ENCODE measurements at regions not wholly inside any gene's neighbourhood (a gene's known extent, or its start where the extent isn't known, plus 50 kb on each side); places are given as distances from the start of the nearest gene placed in this dataset.

DNA sequence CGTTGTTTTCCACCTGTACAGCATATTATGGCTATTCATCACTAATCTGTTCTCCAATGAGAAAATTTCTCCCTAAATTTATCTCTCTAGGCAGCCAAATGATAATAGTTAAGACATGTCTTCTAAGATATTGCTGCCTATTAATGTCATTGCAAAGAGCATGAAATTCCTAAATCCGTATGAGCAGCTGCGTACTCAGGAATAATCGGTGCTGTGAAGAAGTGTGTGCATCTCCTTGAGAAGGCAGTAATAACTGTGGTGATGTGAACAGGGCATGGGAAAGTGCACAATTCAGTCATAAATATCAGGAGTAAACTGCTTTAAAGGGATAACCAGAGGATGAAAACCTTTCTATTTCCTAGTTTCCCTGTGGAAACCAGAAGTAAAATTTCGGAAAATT lies 112.2 kb downstream of the SLITRK5 start:
- ChIA-PET CTCF (no interaction called here), POLR2A (no interaction called here)
- DNase-seq (ENCODE audit: low read depth in 1 of 2, low spot score in 1 of 2) (no peak), ATAC-seq (no peak), FAIRE-seq (no peak)
- Histone ChIP-seq H3K27ac (no peak overlapping the region), H3K4me1 (no peaks in the 10 kb centered on the region), H3K4me3 (no peak overlapping the region), H3K4me2 (no peak overlapping the region), H3K9me3 (no peaks in the 10 kb centered on the region)
- no peak for TF ChIP-seq TP53 (CRISPR knock-in tag; IDR thresholded peaks at IDR 0.05)
- TF ChIP-seq, protein P1, sequence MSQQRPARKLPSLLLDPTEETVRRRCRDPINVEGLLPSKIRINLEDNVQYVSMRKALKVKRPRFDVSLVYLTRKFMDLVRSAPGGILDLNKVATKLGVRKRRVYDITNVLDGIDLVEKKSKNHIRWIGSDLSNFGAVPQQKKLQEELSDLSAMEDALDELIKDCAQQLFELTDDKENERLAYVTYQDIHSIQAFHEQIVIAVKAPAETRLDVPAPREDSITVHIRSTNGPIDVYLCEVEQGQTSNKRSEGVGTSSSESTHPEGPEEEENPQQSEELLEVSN (IDR thresholded peaks at IDR 0.05; ENCODE audit: borderline replicate concordance, low read depth), result no peak
- TF ChIP-seq, protein P2, sequence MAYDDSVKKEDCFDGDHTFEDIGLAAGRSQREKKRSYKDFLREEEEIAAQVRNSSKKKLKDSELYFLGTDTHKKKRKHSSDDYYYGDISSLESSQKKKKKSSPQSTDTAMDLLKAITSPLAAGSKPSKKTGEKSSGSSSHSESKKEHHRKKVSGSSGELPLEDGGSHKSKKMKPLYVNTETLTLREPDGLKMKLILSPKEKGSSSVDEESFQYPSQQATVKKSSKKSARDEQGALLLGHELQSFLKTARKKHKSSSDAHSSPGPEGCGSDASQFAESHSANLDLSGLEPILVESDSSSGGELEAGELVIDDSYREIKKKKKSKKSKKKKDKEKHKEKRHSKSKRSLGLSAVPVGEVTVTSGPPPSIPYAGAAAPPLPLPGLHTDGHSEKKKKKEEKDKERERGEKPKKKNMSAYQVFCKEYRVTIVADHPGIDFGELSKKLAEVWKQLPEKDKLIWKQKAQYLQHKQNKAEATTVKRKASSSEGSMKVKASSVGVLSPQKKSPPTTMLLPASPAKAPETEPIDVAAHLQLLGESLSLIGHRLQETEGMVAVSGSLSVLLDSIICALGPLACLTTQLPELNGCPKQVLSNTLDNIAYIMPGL (CRISPR knock-in tag; IDR thresholded peaks at IDR 0.05; ENCODE audit: borderline replicate concordance), result no peak
- no peak for TF ChIP-seq HOXB13 (CRISPR knock-in tag; IDR thresholded peaks at IDR 0.05; ENCODE audit: low read depth)
- no peak for TF ChIP-seq KDM1A (IDR thresholded peaks at IDR 0.05; ENCODE audit: low read depth)
- 85% methylated on average over 5 of the region's 5 CpGs for WGBS (ENCODE audit: missing lambda C conversion rate)

DNA sequence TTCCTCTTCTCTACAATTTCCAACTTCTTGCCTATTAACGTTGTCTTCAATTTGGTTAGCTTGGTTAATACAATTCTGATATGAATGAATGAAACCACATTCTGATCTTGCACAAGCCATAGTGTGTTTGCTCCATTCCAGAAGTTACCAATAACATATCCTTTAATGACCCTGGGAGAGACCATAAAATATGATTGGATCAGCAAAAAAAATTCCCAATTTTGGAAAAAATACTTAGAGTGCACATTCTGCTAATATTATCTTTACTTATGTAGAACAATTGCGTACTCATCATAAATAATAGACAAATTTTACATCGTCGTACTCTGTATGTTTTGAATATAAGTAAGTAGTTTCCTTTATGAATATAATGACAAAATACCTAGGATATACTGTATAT lies 117.2 kb downstream of the SLITRK5 start:
- H3K9me3 ChIP-seq, result no peaks in the 10 kb centered on the region
- 93% methylated on average over 4 of the region's 4 CpGs for WGBS (ENCODE audit: missing lambda C conversion rate)
- DNase-seq (ENCODE audit: low read depth in 1 of 2, low spot score in 1 of 2) (no peak), ATAC-seq (no peak), FAIRE-seq (no peak)
- H3K4me2 ChIP-seq, result no peak overlapping the region
- POLR2A ChIA-PET, result no interaction called here
- H3K4me3 ChIP-seq, result no peak overlapping the region
- H3K27ac ChIP-seq, result no peak overlapping the region
- TF ChIP-seq CHD4 (IDR thresholded peaks at IDR 0.05; ENCODE audit: borderline replicate concordance) (no peak), MAFK (IDR thresholded peaks at IDR 0.05; ENCODE audit: partially characterized antibody) (peak; percentile 80)
- H3K4me1 ChIP-seq, result no peaks in the 10 kb centered on the region
- CTCF ChIA-PET, result no interaction called here

DNA sequence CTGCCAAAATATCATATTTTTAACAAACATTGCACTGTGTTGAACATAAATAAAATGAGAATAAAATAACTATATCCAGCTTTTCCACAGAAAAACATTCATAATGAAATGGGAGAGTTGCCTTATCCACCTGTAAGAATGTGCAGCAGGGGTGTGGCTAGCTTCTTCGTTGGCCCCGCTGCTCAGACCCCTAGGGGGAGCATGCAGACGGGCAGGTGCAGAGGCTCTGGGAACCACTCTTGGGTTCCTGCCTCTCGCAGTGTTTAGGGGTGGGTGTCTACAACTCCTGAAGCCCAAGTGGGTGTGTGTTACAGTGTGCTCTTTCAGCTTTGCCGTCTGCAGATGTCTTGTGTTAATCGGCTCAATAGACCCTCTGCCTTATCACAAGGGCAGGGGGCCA lies 121.7 kb downstream of the SLITRK5 start:
- H3K4me3 ChIP-seq, result no peak overlapping the region
- ChIA-PET CTCF (no interaction called here), POLR2A (no interaction called here)
- no peaks in the 10 kb centered on the region for H3K9me3 ChIP-seq
- ATAC-seq (no peak), FAIRE-seq (no peak), DNase-seq (ENCODE audit: low read depth in 1 of 2, low spot score in 1 of 2) (no peak)
- no peak for TF ChIP-seq EHF (CRISPR knock-in tag; IDR thresholded peaks at IDR 0.05)
- TF ChIP-seq KDM5A (IDR thresholded peaks at IDR 0.05), result no peak
- no peak for TF ChIP-seq RARB (CRISPR knock-in tag; IDR thresholded peaks at IDR 0.05)
- TF ChIP-seq MYC (IDR thresholded peaks at IDR 0.05; ENCODE audit: borderline replicate concordance, low read length), result no peak
- TF ChIP-seq, protein P3, sequence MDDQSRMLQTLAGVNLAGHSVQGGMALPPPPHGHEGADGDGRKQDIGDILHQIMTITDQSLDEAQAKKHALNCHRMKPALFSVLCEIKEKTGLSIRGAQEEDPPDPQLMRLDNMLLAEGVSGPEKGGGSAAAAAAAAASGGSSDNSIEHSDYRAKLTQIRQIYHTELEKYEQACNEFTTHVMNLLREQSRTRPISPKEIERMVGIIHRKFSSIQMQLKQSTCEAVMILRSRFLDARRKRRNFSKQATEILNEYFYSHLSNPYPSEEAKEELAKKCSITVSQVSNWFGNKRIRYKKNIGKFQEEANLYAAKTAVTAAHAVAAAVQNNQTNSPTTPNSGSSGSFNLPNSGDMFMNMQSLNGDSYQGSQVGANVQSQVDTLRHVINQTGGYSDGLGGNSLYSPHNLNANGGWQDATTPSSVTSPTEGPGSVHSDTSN (IDR thresholded peaks at IDR 0.05), result no peak
- no peak for TF ChIP-seq RFX5 (IDR thresholded peaks at IDR 0.05)
- TF ChIP-seq, protein P4, sequence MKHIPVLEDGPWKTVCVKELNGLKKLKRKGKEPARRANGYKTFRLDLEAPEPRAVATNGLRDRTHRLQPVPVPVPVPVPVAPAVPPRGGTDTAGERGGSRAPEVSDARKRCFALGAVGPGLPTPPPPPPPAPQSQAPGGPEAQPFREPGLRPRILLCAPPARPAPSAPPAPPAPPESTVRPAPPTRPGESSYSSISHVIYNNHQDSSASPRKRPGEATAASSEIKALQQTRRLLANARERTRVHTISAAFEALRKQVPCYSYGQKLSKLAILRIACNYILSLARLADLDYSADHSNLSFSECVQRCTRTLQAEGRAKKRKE (CRISPR knock-in tag; IDR thresholded peaks at IDR 0.05; ENCODE audit: low read depth), result no peak
- no peak for TF ChIP-seq HOXB5 (CRISPR knock-in tag; IDR thresholded peaks at IDR 0.05)
- TF ChIP-seq, protein P5, sequence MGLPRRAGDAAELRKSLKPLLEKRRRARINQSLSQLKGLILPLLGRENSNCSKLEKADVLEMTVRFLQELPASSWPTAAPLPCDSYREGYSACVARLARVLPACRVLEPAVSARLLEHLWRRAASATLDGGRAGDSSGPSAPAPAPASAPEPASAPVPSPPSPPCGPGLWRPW (IDR thresholded peaks at IDR 0.05), result no peak
- TF ChIP-seq MAFK (IDR thresholded peaks at IDR 0.05; ENCODE audit: partially characterized antibody), result no peak
- no peak for TF ChIP-seq KDM1A (IDR thresholded peaks at IDR 0.05; ENCODE audit: low read depth)
- TF ChIP-seq, protein P6, sequence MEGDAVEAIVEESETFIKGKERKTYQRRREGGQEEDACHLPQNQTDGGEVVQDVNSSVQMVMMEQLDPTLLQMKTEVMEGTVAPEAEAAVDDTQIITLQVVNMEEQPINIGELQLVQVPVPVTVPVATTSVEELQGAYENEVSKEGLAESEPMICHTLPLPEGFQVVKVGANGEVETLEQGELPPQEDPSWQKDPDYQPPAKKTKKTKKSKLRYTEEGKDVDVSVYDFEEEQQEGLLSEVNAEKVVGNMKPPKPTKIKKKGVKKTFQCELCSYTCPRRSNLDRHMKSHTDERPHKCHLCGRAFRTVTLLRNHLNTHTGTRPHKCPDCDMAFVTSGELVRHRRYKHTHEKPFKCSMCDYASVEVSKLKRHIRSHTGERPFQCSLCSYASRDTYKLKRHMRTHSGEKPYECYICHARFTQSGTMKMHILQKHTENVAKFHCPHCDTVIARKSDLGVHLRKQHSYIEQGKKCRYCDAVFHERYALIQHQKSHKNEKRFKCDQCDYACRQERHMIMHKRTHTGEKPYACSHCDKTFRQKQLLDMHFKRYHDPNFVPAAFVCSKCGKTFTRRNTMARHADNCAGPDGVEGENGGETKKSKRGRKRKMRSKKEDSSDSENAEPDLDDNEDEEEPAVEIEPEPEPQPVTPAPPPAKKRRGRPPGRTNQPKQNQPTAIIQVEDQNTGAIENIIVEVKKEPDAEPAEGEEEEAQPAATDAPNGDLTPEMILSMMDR (IDR thresholded peaks at IDR 0.05), result no peak
- TF ChIP-seq ZNF302 (CRISPR knock-in tag; IDR thresholded peaks at IDR 0.05), result no peak
- no peak overlapping the region for H3K27ac ChIP-seq
- no peaks in the 10 kb centered on the region for H3K4me1 ChIP-seq
- no peak overlapping the region for H3K4me2 ChIP-seq
- WGBS (ENCODE audit: missing lambda C conversion rate), result 93% methylated on average over 6 of the region's 6 CpGs
